Endothelial cell of umbilical vein (primary cell): ENCODE measurements at regions not wholly inside any gene's neighbourhood (a gene's known extent, or its start where the extent isn't known, plus 50 kb on each side); places are given as distances from the start of the nearest gene placed in this dataset.

ENCODE experiments used
- BruUV-seq: library from RNA; stranded (reverse); fragments of 400-500 nt; replicated peaks from 2 replicates; lab custom pipeline; 2021; lab: Mats Ljungman, UMichigan
- CTCF ChIA-PET: fragments of 300-600, 350-600 bp; sonication (Branson Sonifier 250); formaldehyde crosslinking; loops from one replicate; lab custom pipeline; 2021; ENCODE audit warnings: antibody characterized with exemption, inconsistent platforms; lab: Charles Lee
- POLR2A ChIA-PET: fragments of 300-600, 350-600 bp; sonication (Branson Sonifier 250); formaldehyde crosslinking; loops from one replicate; lab custom pipeline; 2021; ENCODE audit warnings: antibody characterized with exemption, inconsistent platforms; lab: Charles Lee
- DNase-seq: peaks from one replicate; pipeline ENCODE4 v3.0.0-alpha.2; 2011; ENCODE audit warnings: low read depth, low spot score
- FAIRE-seq: peaks from 2 replicates; lab custom pipeline; 2011; peaks lifted over from hg19 to GRCh38; lab: Jason Lieb, UNC
- H2AFZ ChIP-seq: 2 replicates; pipeline ENCODE4 v1.6.0; 2012; ENCODE audit warnings: low read depth, low read length, control low read depth, inconsistent platforms
- H3K27ac ChIP-seq: 2 replicates; pipeline ENCODE4 v1.5.1; 2011; ENCODE audit warnings: low read depth, mild to moderate bottlenecking, control low read depth, low read length, moderate library complexity; ENCODE audit not compliant: insufficient read depth
- H3K27me3 ChIP-seq, 2 experiments: 2 replicates each; pipeline versions ENCODE4 v1.6.0 to v1.6.1; 2011; ENCODE audit warnings: low read length in 2 of 2, mixed read lengths in 1 of 2; ENCODE audit not compliant: control insufficient read depth in 2 of 2, insufficient read depth in 2 of 2
- H3K36me3 ChIP-seq, 2 experiments: 2 replicates in 1 of 2; 3 replicates in 1 of 2; pipeline ENCODE4 v1.5.1; 2011; ENCODE audit warnings: low read length in 2 of 2, mild to moderate bottlenecking in 1 of 2, moderate library complexity in 1 of 2; ENCODE audit not compliant: control insufficient read depth in 2 of 2, insufficient read depth in 2 of 2; ENCODE audit errors: extremely low read depth in 1 of 2
- H3K4me1 ChIP-seq: 3 replicates; pipeline ENCODE4 v1.5.1; 2011; ENCODE audit warnings: mild to moderate bottlenecking, low read length; ENCODE audit not compliant: control insufficient read depth, insufficient read depth; ENCODE audit errors: extremely low read depth
- H3K4me2 ChIP-seq: 2 replicates; pipeline ENCODE4 v1.6.1; 2011; ENCODE audit warnings: low read length, control low read depth, mixed read lengths; ENCODE audit not compliant: insufficient read depth
- H3K4me3 ChIP-seq, 3 experiments: fragments of 200-600 bp in 1 of 3; sonication (generic), shearing (Covaris generic) in 1 of 3; replicated peaks in 1 of 3; 2 replicates each; pipeline ENCODE4 v1.5.1; 2011 to 2016; ENCODE audit warnings: control low read depth in 3 of 3, low read length in 3 of 3, mild to moderate bottlenecking in 2 of 3, inconsistent platforms in 1 of 3, low read depth in 1 of 3, moderate library complexity in 1 of 3; ENCODE audit not compliant: insufficient read depth in 1 of 3
- H3K79me2 ChIP-seq: 2 replicates; pipeline ENCODE4 v1.6.0; 2012; ENCODE audit warnings: low read length, inconsistent platforms; ENCODE audit not compliant: control insufficient read depth, insufficient read depth
- H3K9ac ChIP-seq: replicated peaks from 2 replicates; pipeline ENCODE3; 2011; ENCODE audit warnings: low read length, control low read depth; ENCODE audit not compliant: insufficient read depth; ENCODE audit errors: extremely low read depth
- H3K9me1 ChIP-seq: replicated peaks from 3 replicates; pipeline ENCODE4 v1.6.0; 2011; ENCODE audit warnings: mild to moderate bottlenecking, low read length; ENCODE audit not compliant: control insufficient read depth, insufficient read depth; ENCODE audit errors: extremely low read depth
- H3K9me3 ChIP-seq: replicated peaks from 2 replicates; pipeline ENCODE4 v1.5.1; 2012; ENCODE audit warnings: low read length, inconsistent platforms; ENCODE audit not compliant: control insufficient read depth, insufficient read depth
- H4K20me1 ChIP-seq: replicated peaks from 2 replicates; pipeline ENCODE3; 2011; ENCODE audit warnings: mild to moderate bottlenecking, low read length; ENCODE audit not compliant: control insufficient read depth, insufficient read depth; ENCODE audit errors: extremely low read depth
- CTCF ChIP-seq, 2 donors: IDR thresholded peaks; 1 replicate in 1 of 2; 2 replicates in 1 of 2; pipeline ENCODE4 v1.5.1; 2011; ENCODE audit warnings: low read length in 2 of 2, mild to moderate bottlenecking in 2 of 2, moderate library complexity in 2 of 2, control low read depth in 1 of 2, inconsistent platforms in 1 of 2, low read depth in 1 of 2; ENCODE audit not compliant: insufficient read depth in 1 of 2; ENCODE audit errors: extremely low read depth in 1 of 2
- EZH2 ChIP-seq: IDR thresholded peaks from 2 replicates; pipeline ENCODE4 v1.6.1; 2012; ENCODE audit warnings: borderline replicate concordance, low read depth, mild to moderate bottlenecking, moderate library complexity, low read length, inconsistent platforms; ENCODE audit not compliant: severe bottlenecking
- FOS ChIP-seq: IDR thresholded peaks from 2 replicates; pipeline ENCODE4 v1.6.1; 2011; ENCODE audit warnings: mild to moderate bottlenecking, low read length, moderate library complexity, borderline replicate concordance; ENCODE audit not compliant: insufficient read depth
- GATA2 ChIP-seq: IDR thresholded peaks from 2 replicates; pipeline ENCODE4 v1.7.0; 2011; ENCODE audit warnings: low read depth, mild to moderate bottlenecking, moderate library complexity, mixed read lengths, low read length; ENCODE audit not compliant: insufficient read length, insufficient read depth
- JUN ChIP-seq: IDR thresholded peaks from 2 replicates; pipeline ENCODE4 v1.6.1; 2011; ENCODE audit warnings: borderline replicate concordance, low read depth; ENCODE audit not compliant: insufficient read length, insufficient read depth
- MAX ChIP-seq: IDR thresholded peaks from 2 replicates; pipeline ENCODE4 v1.6.1; 2011; ENCODE audit not compliant: insufficient read depth, insufficient read length
- MYC ChIP-seq: IDR thresholded peaks from one replicate; pipeline ENCODE4 v1.6.1; 2011; ENCODE audit warnings: mild to moderate bottlenecking, low read depth, low read length
- POLR2A ChIP-seq: IDR thresholded peaks from 2 replicates; pipeline ENCODE4 v1.6.1; 2012; ENCODE audit warnings: low read depth, mild to moderate bottlenecking, control low read depth, low read length
- POLR2AphosphoS5 ChIP-seq: IDR thresholded peaks from 2 replicates; pipeline ENCODE4 v1.6.1; 2012; ENCODE audit warnings: low read depth, mild to moderate bottlenecking, control low read depth, low read length, moderate library complexity; ENCODE audit not compliant: insufficient read depth
- dilution Hi-C: fragments of 300-500 bp; cut with MboI; formaldehyde crosslinking; loops from one replicate; pipeline ENCODE4 v1.15.0; 2019; ENCODE audit warnings: low sequenced_read_pairs; ENCODE audit not compliant: extremely low pct_ligation_motif_present
- intact Hi-C: fragments of 100-400 bp; cut with micrococcal nuclease; formaldehyde crosslinking; loops from one replicate; pipeline ENCODE4 v1.10.0; 2022

GRCh38 chrX:39159921-39160507 lies 358.8 kb downstream of the MID1IP1 start:
- H3K9me1 ChIP-seq = no peaks in the 10 kb centered on the region
- H3K4me3 ChIP-seq = no peak overlapping the region
- no peaks in the 10 kb centered on the region for H4K20me1 ChIP-seq
- H3K79me2 ChIP-seq = no peaks in the 10 kb centered on the region
- no TSS peak for BruUV-seq
- dilution Hi-C loops (no loop called here), intact Hi-C loops (loop anchor here (10.0 kb wide), 1 partner anchor 275 kb away; no protein-coding TSS in a partner anchor)
- H3K9ac ChIP-seq = no peak overlapping the region
- H3K27me3 ChIP-seq = peaks cover 8 to 13% of the 10 kb centered on the region in 2 experiments
- H3K27ac ChIP-seq = no peak overlapping the region
- H2AFZ ChIP-seq = no peak overlapping the region
- H3K36me3 ChIP-seq = no peaks in the 10 kb centered on the region
- H3K4me2 ChIP-seq = no peak overlapping the region
- DNase-seq (no peak), FAIRE-seq (no peak)
- CTCF ChIA-PET = interaction anchor here (1.0 kb wide), 1 partner anchor 11 kb away, joined by 4 read pairs; no protein-coding TSS in a partner anchor
- no peak for TF ChIP-seq EZH2
- no peak for TF ChIP-seq JUN
- TF ChIP-seq GATA2 = no peak
- TF ChIP-seq MYC = no peak
- no peak for TF ChIP-seq POLR2A
- no peak for TF ChIP-seq POLR2AphosphoS5
- TF ChIP-seq FOS = no peak
- no peak for TF ChIP-seq CTCF (IDR thresholded peaks at IDR 0.05; ENCODE audit: extremely low read depth in 1 of 2, insufficient read depth in 1 of 2, low read depth in 1 of 2, low read length in 2 of 2)
- TF ChIP-seq MAX = no peak
- no peaks in the 10 kb centered on the region for H3K9me3 ChIP-seq
- no peaks in the 10 kb centered on the region for H3K4me1 ChIP-seq
- POLR2A ChIA-PET = no interaction called here
